HCT116 (cell line): ENCODE measurements at regions not wholly inside any gene's neighbourhood (a gene's known extent, or its start where the extent isn't known, plus 50 kb on each side); places are given as distances from the start of the nearest gene placed in this dataset.
"Not testable (repeated sequence)": the region's sequence is repeated elsewhere in the genome, so short reads cannot be mapped to it uniquely, and the experiment has no call there.

ENCODE experiments used
- ATAC-seq: fragments of 200-7000 bp; cut with Tn5 transposase; 2 replicates; pipeline ENCODE4 v1.9.1; 2020; ENCODE audit warnings: mild to moderate bottlenecking, moderate library complexity
- BruUV-seq: library from RNA; stranded (reverse); fragments of 400-500 nt; replicated peaks from 2 replicates; lab custom pipeline; 2021; lab: Mats Ljungman, UMichigan
- CTCF ChIA-PET: fragments of 300-600 bp; sonication (Branson Sonifier 250); formaldehyde crosslinking; loops from one replicate; lab custom pipeline; 2021; ENCODE audit warnings: antibody characterized with exemption; lab: Charles Lee
- POLR2A ChIA-PET: fragments of 300-600, 350-600 bp; sonication (Branson Sonifier 250); formaldehyde crosslinking; loops from one replicate; lab custom pipeline; 2021; ENCODE audit warnings: antibody characterized with exemption; lab: Charles Lee
- RAD21 ChIA-PET, 2 experiments: fragments of 300-600 bp; sonication (Branson Sonifier 250); formaldehyde crosslinking; loops; one replicate each; lab custom pipeline; 2023; ENCODE audit warnings: low total read pairs in 2 of 2; ENCODE audit not compliant: uncharacterized antibody in 2 of 2, unreplicated experiment in 2 of 2, low non-redundant PET in 1 of 2; lab: Charles Lee
- DNase-seq: peaks from one replicate; pipeline ENCODE4 v3.0.0-alpha.2; 2010; ENCODE audit warnings: low read depth, low spot score
- H2AFZ ChIP-seq: fragments of 200-600 bp; shearing (Covaris generic), sonication (generic); 2 replicates; pipeline ENCODE4 v1.6.1; 2017; ENCODE audit warnings: low read depth, mixed run types, mixed read lengths, antibody characterized with exemption, low read length; ENCODE audit not compliant: poor library complexity, severe bottlenecking
- H3K27ac ChIP-seq: 2 replicates; pipeline ENCODE4 v1.5.1; 2012; ENCODE audit warnings: low read depth, low read length
- H3K27me3 ChIP-seq: fragments of 200-600 bp; sonication (generic); 2 replicates; pipeline ENCODE4 v1.6.1; 2016; ENCODE audit warnings: mixed run types, low read length, mixed read lengths; ENCODE audit not compliant: insufficient read depth
- H3K36me3 ChIP-seq, 2 experiments: fragments of 200-500 bp in 1 of 2; fragments of 200-600 bp in 1 of 2; sonication (Bioruptor generic) in 1 of 2; sonication (generic) in 1 of 2; 2 replicates each; pipeline versions ENCODE4 v1.5.1 to v1.6.1; 2014 to 2016; ENCODE audit warnings: low read length in 2 of 2, inconsistent platforms in 1 of 2, mixed read lengths in 1 of 2, mixed run types in 1 of 2; ENCODE audit not compliant: insufficient read depth in 2 of 2, control insufficient read depth in 1 of 2
- H3K4me1 ChIP-seq, 2 experiments: fragments of 200-600 bp in 1 of 2; sonication (generic) in 1 of 2; 2 replicates each; pipeline versions ENCODE4 v1.5.1 to v1.6.1; 2012 to 2017; ENCODE audit warnings: low read length in 2 of 2, inconsistent platforms in 1 of 2, mild to moderate bottlenecking in 1 of 2, mixed read lengths in 1 of 2, mixed run types in 1 of 2, moderate library complexity in 1 of 2; ENCODE audit not compliant: insufficient read depth in 2 of 2, control insufficient read depth in 1 of 2
- H3K4me2 ChIP-seq: fragments of 200-600 bp; sonication (generic); 2 replicates; pipeline ENCODE4 v1.6.1; 2017; ENCODE audit warnings: mixed run types, low read length, mixed read lengths
- H3K4me3 ChIP-seq, 2 experiments: fragments of 200-600 bp in 1 of 2; sonication (generic) in 1 of 2; replicated peaks in 1 of 2; 2 replicates each; pipeline ENCODE4 v1.5.1; 2011 to 2016; ENCODE audit warnings: low read length in 2 of 2, control low read depth in 1 of 2, low read depth in 1 of 2, mild to moderate bottlenecking in 1 of 2, mixed read lengths in 1 of 2, mixed run types in 1 of 2
- H3K79me2 ChIP-seq: fragments of 200-600 bp; sonication (generic); 2 replicates; pipeline ENCODE4 v1.6.1; 2017; ENCODE audit warnings: mild to moderate bottlenecking, mixed run types, low read length, moderate library complexity, mixed read lengths; ENCODE audit not compliant: insufficient read depth
- H3K9ac ChIP-seq: fragments of 200-600 bp; sonication (generic); 2 replicates; pipeline ENCODE4 v1.6.1; 2016; ENCODE audit warnings: low read length, mixed read lengths
- H3K9me2 ChIP-seq: fragments of 200-600 bp; sonication (generic), shearing (Covaris generic); 2 replicates; pipeline ENCODE4 v1.6.1; 2017; ENCODE audit warnings: mixed run types, mild to moderate bottlenecking, moderate library complexity; ENCODE audit not compliant: insufficient read depth
- H3K9me3 ChIP-seq, 2 experiments: fragments of 200-500 bp in 1 of 2; fragments of 200-600 bp in 1 of 2; sonication (Bioruptor generic) in 1 of 2; sonication (generic) in 1 of 2; 2 replicates each; pipeline ENCODE4 v1.6.1; 2014 to 2017; ENCODE audit warnings: low read length in 2 of 2, mixed read lengths in 2 of 2, inconsistent platforms in 1 of 2, low read depth in 1 of 2, mild to moderate bottlenecking in 1 of 2, mixed run types in 1 of 2, moderate library complexity in 1 of 2; ENCODE audit not compliant: control insufficient read depth in 1 of 2, insufficient read depth in 1 of 2
- H4K20me1 ChIP-seq: fragments of 200-600 bp; sonication (generic), shearing (Covaris generic); 2 replicates; pipeline ENCODE4 v1.6.1; 2017; ENCODE audit warnings: mixed run types, mild to moderate bottlenecking, moderate library complexity; ENCODE audit not compliant: insufficient read depth
- CBX3 ChIP-seq: IDR thresholded peaks from 2 replicates; pipeline ENCODE4 v1.6.1; 2012; ENCODE audit warnings: low read depth
- EZH2 ChIP-seq: fragments of 200-600 bp; sonication (generic); IDR thresholded peaks from 2 replicates; pipeline ENCODE4 v1.6.1; 2017; ENCODE audit warnings: antibody characterized with exemption, mixed run types
- SP1 ChIP-seq: IDR thresholded peaks from 2 replicates; pipeline ENCODE4 v1.6.1; 2012; ENCODE audit warnings: low read depth
- SRF ChIP-seq: IDR thresholded peaks from 2 replicates; pipeline ENCODE4 v1.6.1; 2012; ENCODE audit warnings: low read depth
- TCF7L2 ChIP-seq: IDR thresholded peaks from 2 replicates; pipeline ENCODE4 v1.7.0; 2011; ENCODE audit warnings: borderline replicate concordance, inconsistent platforms; ENCODE audit not compliant: insufficient read depth, insufficient read length; ENCODE audit errors: extremely low read depth
- YY1 ChIP-seq: IDR thresholded peaks from 2 replicates; pipeline ENCODE4 v1.6.1; 2011; ENCODE audit warnings: low read length, low read depth, moderate library complexity, mild to moderate bottlenecking; ENCODE audit not compliant: insufficient replicate concordance; ENCODE audit errors: extremely low read depth
- ZNF274 ChIP-seq: fragments of 200-500 bp; sonication (Bioruptor generic); IDR thresholded peaks from 2 replicates; pipeline ENCODE4 v1.6.1; 2014; ENCODE audit warnings: mild to moderate bottlenecking, low read depth, low read length, inconsistent platforms
- intact Hi-C: fragments of 100-400 bp; cut with micrococcal nuclease; formaldehyde crosslinking; loops from 2 replicates; pipeline ENCODE4 v1.10.0; 2022
- TF ChIP-seq, protein P1 (sequence below), 3 experiments: fragments of 200-600 bp in 1 of 3; sonication (generic) in 1 of 3; IDR thresholded peaks in 2 of 3; conservative IDR thresholded peaks in 1 of 3; 2 replicates each; pipeline ENCODE4 v1.5.1; 2012 to 2017; ENCODE audit warnings: low read depth in 2 of 3, low read length in 2 of 3, antibody characterized with exemption in 1 of 3, borderline replicate concordance in 1 of 3, control low read depth in 1 of 3, mild to moderate bottlenecking in 1 of 3, mixed read lengths in 1 of 3, mixed run types in 1 of 3, moderate library complexity in 1 of 3; ENCODE audit not compliant: insufficient read depth in 1 of 3
- TF ChIP-seq, protein P2 (sequence below): IDR thresholded peaks from 2 replicates; pipeline ENCODE4 v1.6.1; 2012
- TF ChIP-seq, protein P3 (sequence below): IDR thresholded peaks from 2 replicates; pipeline ENCODE4 v1.6.1; 2012

DNA sequence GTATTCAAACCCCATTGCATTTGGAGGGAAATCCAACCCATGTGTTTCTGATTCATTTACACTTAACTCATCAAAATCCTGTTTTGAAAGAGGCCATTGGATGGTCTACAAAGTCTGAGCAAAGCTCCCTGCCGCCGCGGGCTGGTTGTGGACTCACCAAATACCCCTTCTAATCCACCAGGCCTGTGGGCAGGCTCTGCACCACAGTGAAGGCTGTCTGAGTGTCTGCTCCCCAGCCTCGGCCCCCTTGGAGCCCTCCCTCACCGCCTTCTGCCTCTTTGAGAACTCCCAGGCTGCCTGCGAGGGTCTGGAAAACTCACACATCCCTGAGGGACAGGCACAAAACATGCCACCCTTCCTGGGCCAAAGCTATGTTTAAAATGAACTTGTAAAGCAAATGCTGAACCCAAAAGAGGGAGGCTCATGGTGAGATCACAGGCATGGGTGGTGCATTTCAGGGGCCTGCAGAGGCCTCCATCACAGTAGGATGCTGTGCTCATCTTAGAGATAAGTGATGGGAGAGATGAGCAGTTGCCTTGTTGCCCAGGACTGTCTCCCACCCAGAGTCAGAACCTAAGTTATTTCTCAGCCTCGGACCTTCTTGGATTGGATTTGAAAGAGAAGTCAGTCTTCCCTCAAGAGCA, 225.0 kb downstream of the CYP26B1 start (continued):
- TF ChIP-seq EZH2 = no peak
- TF ChIP-seq SRF = no peak
- TF ChIP-seq ZNF274 = no peak

DNA sequence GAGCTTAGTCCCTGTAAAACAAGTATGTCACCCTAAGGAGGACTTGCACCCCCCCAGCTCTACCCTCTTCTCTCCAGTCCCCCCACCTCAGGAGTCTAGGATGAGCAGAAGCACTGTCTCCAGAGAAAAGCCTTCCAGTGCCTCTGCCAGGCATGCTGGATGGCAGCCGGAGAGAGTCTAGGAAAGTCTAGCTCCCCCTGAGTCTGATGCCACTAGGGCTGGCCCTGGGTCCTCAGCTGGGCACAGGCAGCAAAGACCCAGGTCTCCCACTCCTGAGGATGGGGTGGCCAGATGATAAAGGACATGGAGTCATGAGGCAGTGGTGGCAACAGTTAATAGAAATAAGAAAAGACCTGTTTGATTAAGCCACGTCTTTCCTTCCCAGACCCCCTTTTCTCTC, 225.6 kb downstream of the CYP26B1 start:
- H3K79me2 ChIP-seq = no peaks in the 10 kb centered on the region
- ChIA-PET POLR2A (no interaction called here), RAD21 (interaction anchor here in 1 of 2 experiments (2.7 kb wide), 1 partner anchor 228 kb away, joined by 14 read pairs; no protein-coding TSS in a partner anchor), CTCF (interaction anchor here (1.0 to 3.3 kb wide), 2 partner anchors 11 to 228 kb away, joined by 5 to 24 read pairs; no protein-coding TSS in a partner anchor)
- no peaks in the 10 kb centered on the region for H4K20me1 ChIP-seq
- H3K27ac ChIP-seq = no peak overlapping the region
- no peak for DNase-seq
- H3K36me3 ChIP-seq = no peaks in the 10 kb centered on the region
- H2AFZ ChIP-seq = no peak overlapping the region
- no peak for TF ChIP-seq YY1
- TF ChIP-seq, protein P1, sequence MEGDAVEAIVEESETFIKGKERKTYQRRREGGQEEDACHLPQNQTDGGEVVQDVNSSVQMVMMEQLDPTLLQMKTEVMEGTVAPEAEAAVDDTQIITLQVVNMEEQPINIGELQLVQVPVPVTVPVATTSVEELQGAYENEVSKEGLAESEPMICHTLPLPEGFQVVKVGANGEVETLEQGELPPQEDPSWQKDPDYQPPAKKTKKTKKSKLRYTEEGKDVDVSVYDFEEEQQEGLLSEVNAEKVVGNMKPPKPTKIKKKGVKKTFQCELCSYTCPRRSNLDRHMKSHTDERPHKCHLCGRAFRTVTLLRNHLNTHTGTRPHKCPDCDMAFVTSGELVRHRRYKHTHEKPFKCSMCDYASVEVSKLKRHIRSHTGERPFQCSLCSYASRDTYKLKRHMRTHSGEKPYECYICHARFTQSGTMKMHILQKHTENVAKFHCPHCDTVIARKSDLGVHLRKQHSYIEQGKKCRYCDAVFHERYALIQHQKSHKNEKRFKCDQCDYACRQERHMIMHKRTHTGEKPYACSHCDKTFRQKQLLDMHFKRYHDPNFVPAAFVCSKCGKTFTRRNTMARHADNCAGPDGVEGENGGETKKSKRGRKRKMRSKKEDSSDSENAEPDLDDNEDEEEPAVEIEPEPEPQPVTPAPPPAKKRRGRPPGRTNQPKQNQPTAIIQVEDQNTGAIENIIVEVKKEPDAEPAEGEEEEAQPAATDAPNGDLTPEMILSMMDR (IDR thresholded peaks at IDR 0.05 in 2 of 3, conservative IDR thresholded peaks at IDR 0.05 in 1 of 3; ENCODE audit: borderline replicate concordance in 1 of 3, insufficient read depth in 1 of 3, low read depth in 2 of 3, low read length in 2 of 3) = no peak
- TF ChIP-seq, protein P2, sequence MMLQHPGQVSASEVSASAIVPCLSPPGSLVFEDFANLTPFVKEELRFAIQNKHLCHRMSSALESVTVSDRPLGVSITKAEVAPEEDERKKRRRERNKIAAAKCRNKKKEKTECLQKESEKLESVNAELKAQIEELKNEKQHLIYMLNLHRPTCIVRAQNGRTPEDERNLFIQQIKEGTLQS = no peak
- TF ChIP-seq SP1 = no peak
- no peak for TF ChIP-seq TCF7L2
- TF ChIP-seq, protein P3, sequence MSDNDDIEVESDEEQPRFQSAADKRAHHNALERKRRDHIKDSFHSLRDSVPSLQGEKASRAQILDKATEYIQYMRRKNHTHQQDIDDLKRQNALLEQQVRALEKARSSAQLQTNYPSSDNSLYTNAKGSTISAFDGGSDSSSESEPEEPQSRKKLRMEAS = no peak
- TF ChIP-seq CBX3 = no peak
- TF ChIP-seq ZNF274 = no peak
- no peak for ATAC-seq
- intact Hi-C loops = loop anchor here (5.0 kb wide), 3 partner anchors 120 to 825 kb away; no protein-coding TSS in a partner anchor
- H3K4me3 ChIP-seq = no peak overlapping the region
- no peaks in the 10 kb centered on the region for H3K27me3 ChIP-seq
- no peak overlapping the region for H3K4me2 ChIP-seq
- no peaks in the 10 kb centered on the region for H3K9me2 ChIP-seq
- no peak overlapping the region for H3K9ac ChIP-seq
- peaks cover 0 to 7% of the 10 kb centered on the region in 2 experiments; a peak in 1 of 4 replicates for H3K4me1 ChIP-seq
- no peaks in the 10 kb centered on the region for H3K9me3 ChIP-seq
- no TSS peak for BruUV-seq

DNA sequence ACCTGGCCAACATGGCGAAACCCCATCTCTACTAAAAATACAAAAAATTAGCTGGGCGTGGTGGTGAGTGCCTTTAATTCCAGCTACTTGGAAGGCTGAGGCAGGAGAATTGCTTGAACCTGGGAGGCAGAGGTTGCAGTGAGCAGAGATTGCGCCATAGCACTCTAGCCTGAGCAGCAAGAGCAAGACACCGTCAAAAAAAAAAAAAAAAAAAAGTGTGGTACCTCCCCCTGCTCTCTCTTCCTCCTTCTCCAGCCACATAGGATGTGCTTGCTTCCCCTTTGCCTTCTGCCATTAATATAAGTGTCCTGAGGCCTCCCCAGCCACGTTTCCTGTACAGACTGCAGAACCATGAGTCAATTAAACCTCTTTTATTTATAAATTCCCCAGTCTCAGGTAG, 226.8 kb downstream of the CYP26B1 start:
- BruUV-seq, ATAC-seq: not testable (repeated sequence)
- intact Hi-C loops = loop anchor here (5.0 kb wide), 3 partner anchors 119 to 826 kb away; no protein-coding TSS in a partner anchor

More for the DNA sequence above, 226.8 kb downstream of the CYP26B1 start:
- POLR2A ChIA-PET, H3K79me2 ChIP-seq, RAD21 ChIA-PET, H3K27ac ChIP-seq, H2AFZ ChIP-seq, H4K20me1 ChIP-seq, CTCF ChIA-PET, H3K4me2 ChIP-seq, H3K9ac ChIP-seq, H3K4me3 ChIP-seq, H3K27me3 ChIP-seq, DNase-seq, H3K9me3 ChIP-seq, H3K9me2 ChIP-seq, H3K4me1 ChIP-seq, H3K36me3 ChIP-seq: not testable (repeated sequence)
